ENCODE measurements at regions not wholly inside any gene's neighbourhood (a gene's known extent, or its start where the extent isn't known, plus 50 kb on each side); places are given as distances from the start of the nearest gene placed in this dataset.

- Histone ChIP-seq H4K20me1 (replicated peaks in 1 of 2; ENCODE audit: control insufficient read depth in 1 of 2, insufficient read depth in 2 of 2, low read length in 2 of 2) (no peaks in the 10 kb centered on the region), H2BK15ac (ENCODE audit: low read length) (no peak overlapping the region), H3K56ac (replicated peaks; ENCODE audit: insufficient read length, low read depth, low read length) (no peak overlapping the region), H2AK5ac (ENCODE audit: low read depth, low read length) (no peak overlapping the region), H3K4me3 (ENCODE audit: extremely low read depth in 1 of 4, insufficient read depth in 2 of 4, low read depth in 3 of 4, low read length in 4 of 4) (no peak overlapping the region), H3K79me2 (ENCODE audit: control insufficient read depth in 1 of 2, insufficient read depth in 2 of 2, low read length in 2 of 2) (no peaks in the 10 kb centered on the region), H2AFZ (ENCODE audit: low read length) (no peak overlapping the region), H4K91ac (replicated peaks; ENCODE audit: insufficient read length, low read length) (no peak overlapping the region), H2BK12ac (ENCODE audit: low read depth, low read length) (no peak overlapping the region), H3K23ac (ENCODE audit: insufficient read length) (no peak overlapping the region), H4K5ac (ENCODE audit: insufficient read length, low read depth, low read length) (no peak overlapping the region), H3K27ac (ENCODE audit: low read depth, low read length) (no peak overlapping the region), H2BK120ac (replicated peaks; ENCODE audit: low read depth, low read length) (no peak overlapping the region), H2BK20ac (ENCODE audit: low read length) (no peak overlapping the region), H3K14ac (ENCODE audit: insufficient read length) (no peak overlapping the region), H3K27me3 (replicated peaks in 1 of 4; ENCODE audit: control insufficient read depth in 3 of 4, extremely low read depth in 1 of 4, insufficient read depth in 3 of 4, low read length in 3 of 4) (no peaks in the 10 kb centered on the region), H4K8ac (ENCODE audit: extremely low read depth, insufficient read depth, low read length) (no peak overlapping the region), H2BK5ac (ENCODE audit: low read depth, low read length) (no peak overlapping the region), H3K9me3 (ENCODE audit: insufficient read depth in 2 of 2, low read depth in 1 of 2, low read length in 1 of 2) (no peaks in the 10 kb centered on the region), H3K79me1 (ENCODE audit: low read depth, low read length) (no peaks in the 10 kb centered on the region), H3K18ac (ENCODE audit: extremely low read depth, low read length) (no peak overlapping the region), H3K4ac (replicated peaks; ENCODE audit: insufficient read length, low read depth, low read length) (no peak overlapping the region), H3K36me3 (ENCODE audit: control insufficient read depth in 2 of 4, insufficient read depth in 4 of 4, low read length in 3 of 4) (no peaks in the 10 kb centered on the region), H3K9ac (replicated peaks in 1 of 4; ENCODE audit: extremely low read depth in 1 of 4, low read depth in 3 of 4, low read length in 3 of 4) (no peak overlapping the region), H3K23me2 (ENCODE audit: low read depth, low read length) (no peaks in the 10 kb centered on the region), H3K4me2 (ENCODE audit: insufficient read depth in 1 of 2, low read depth in 2 of 2, low read length in 2 of 2) (no peak overlapping the region), H3K4me1 (replicated peaks in 1 of 4; ENCODE audit: control insufficient read depth in 3 of 4, insufficient read depth in 4 of 4, low read length in 3 of 4) (no peaks in the 10 kb centered on the region)
- 75% methylated on average over 1 of the region's 1 CpG; no CpG with 5 or more reads in 1 of the 2 experiments for WGBS, 2 experiments (ENCODE audit: extremely low coverage in 1 of 2, insufficient coverage in 1 of 2, insufficient read length in 1 of 2, insufficient replicate concordance in 2 of 2, low coverage in 1 of 2, low lambda C conversion rate in 2 of 2, missing lambda C conversion rate in 1 of 2)
- DNase-seq (ENCODE audit: low read depth in 1 of 2, low spot score in 2 of 2) (no peak), FAIRE-seq (no peak)
- ChIA-PET CTCF (ENCODE audit: partially characterized antibody) (no interaction called here), POLR2A (ENCODE audit: partially characterized antibody) (no interaction called here)
- TF ChIP-seq JUND (IDR thresholded peaks at IDR 0.05; ENCODE audit: low read length) (no peak), CHD2 (IDR thresholded peaks at IDR 0.05; ENCODE audit: low read length) (no peak), RNF2 (IDR thresholded peaks at IDR 0.05; ENCODE audit: borderline replicate concordance, low read depth, low read length, missing control alignments, poor library complexity, severe bottlenecking) (no peak), RBBP5 (IDR thresholded peaks at IDR 0.05; ENCODE audit: borderline replicate concordance, low read depth, low read length) (no peak), POLR2AphosphoS5 (IDR thresholded peaks at IDR 0.05; ENCODE audit: low read depth, low read length) (no peak), ATF2 (IDR thresholded peaks at IDR 0.05; ENCODE audit: low read length) (no peak), KDM1A (IDR thresholded peaks at IDR 0.05; ENCODE audit: borderline replicate concordance, low read length) (no peak), HDAC6 (IDR thresholded peaks at IDR 0.05; ENCODE audit: low read depth, low read length) (no peak), POU5F1 (IDR thresholded peaks at IDR 0.05; ENCODE audit: low read depth, low read length) (no peak), HDAC2 (IDR thresholded peaks at IDR 0.05; ENCODE audit: borderline replicate concordance in 1 of 2, low read depth in 2 of 2, low read length in 2 of 2) (no peak), ZNF274 (IDR thresholded peaks at IDR 0.05; ENCODE audit: borderline replicate concordance, extremely low read depth, low read length) (no peak), CTBP2 (IDR thresholded peaks at IDR 0.05; ENCODE audit: borderline replicate concordance, insufficient read depth, insufficient read length, low read length) (no peak), SIX5 (IDR thresholded peaks at IDR 0.05; ENCODE audit: low read depth, low read length) (no peak)
These were observed 1551.9 kb downstream of the EFNB2 start for GRCh38 chr13:104983601-104984000.
